ENCODE measurements at regions not wholly inside any gene's neighbourhood (a gene's known extent, or its start where the extent isn't known, plus 50 kb on each side); places are given as distances from the start of the nearest gene placed in this dataset.

GRCh38 chr1:10897981-10898728 lies 101.7 kb upstream of the CASZ1 start:
- DNase-seq (ENCODE audit: low spot score) = no peak

DNA sequence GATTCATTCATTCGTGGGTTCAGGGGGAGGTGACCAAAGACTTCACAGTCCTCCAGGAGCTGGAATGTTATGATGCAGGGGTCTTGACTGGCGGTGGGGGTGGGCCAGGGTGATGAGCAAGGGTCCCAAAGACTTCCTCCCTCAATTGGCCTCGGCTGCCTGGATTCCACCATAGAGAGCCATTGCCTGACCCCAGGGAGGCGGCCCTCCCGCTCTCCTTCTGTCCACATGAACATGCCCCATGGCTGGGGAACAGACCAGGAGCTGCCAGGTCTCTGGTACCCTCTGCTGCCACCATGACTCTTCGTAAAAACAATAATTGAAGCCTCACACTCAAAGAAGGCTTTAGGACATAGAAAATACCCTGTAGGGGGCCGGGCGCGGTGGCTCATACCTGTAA lies 102.5 kb upstream of the CASZ1 start:
- no peak for DNase-seq (ENCODE audit: low spot score)

- DNase-seq (ENCODE audit: low spot score) = no peak
These were observed 103.2 kb upstream of the CASZ1 start for GRCh38 chr1:10899490-10900250.

DNA sequence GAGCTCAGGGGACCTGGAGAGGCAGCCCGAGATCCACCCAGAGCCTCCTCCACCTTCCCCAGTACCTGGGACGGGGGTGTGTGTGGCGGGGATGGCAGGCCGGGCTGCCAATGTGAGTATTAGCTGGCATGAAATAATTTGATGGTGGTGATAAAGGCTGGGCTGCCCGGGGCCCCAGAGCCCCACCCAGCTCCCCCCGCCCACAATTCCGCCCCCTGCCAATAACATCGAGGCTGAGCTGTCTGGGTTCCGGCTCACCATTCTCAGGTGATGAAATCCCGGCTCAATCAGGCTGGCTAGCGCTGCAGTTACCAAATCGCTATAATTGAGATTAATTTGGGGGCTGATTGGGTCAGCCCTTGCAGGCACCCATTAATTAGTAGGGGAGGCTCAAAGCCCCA lies 103.8 kb upstream of the CASZ1 start:
- no peak for DNase-seq (ENCODE audit: low spot score)

DNA sequence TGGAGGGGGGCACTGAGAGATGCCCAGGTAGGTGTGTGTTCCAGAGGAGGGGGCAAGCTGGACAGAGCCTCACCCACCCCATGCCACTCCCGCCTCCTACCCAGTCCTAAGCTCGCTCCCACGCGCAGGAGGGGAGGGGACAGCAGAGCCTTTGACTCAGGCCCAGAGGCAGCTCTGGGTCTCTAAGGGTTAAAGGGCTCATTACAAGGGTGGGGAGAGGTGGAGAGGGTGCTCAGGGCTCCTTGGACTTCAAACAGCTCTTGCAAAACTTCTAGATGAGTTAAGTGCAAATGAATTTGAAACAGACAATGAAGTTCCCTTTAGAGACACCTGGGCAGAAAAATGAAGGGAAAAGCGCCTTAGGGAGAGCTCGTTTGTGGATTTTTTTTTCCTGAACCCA lies 104.2 kb upstream of the CASZ1 start:
- DNase-seq (ENCODE audit: low spot score) = no peak

GRCh38 chr1:10901091-10901890 lies 104.8 kb upstream of the CASZ1 start:
- no peak for DNase-seq (ENCODE audit: low spot score)

GRCh38 chr1:10901891-10902805 lies 105.7 kb upstream of the CASZ1 start:
- no peak for DNase-seq (ENCODE audit: low spot score)

GRCh38 chr1:10903421-10903820 lies 107.0 kb upstream of the CASZ1 start:
- DNase-seq (ENCODE audit: low spot score) = no peak

DNA sequence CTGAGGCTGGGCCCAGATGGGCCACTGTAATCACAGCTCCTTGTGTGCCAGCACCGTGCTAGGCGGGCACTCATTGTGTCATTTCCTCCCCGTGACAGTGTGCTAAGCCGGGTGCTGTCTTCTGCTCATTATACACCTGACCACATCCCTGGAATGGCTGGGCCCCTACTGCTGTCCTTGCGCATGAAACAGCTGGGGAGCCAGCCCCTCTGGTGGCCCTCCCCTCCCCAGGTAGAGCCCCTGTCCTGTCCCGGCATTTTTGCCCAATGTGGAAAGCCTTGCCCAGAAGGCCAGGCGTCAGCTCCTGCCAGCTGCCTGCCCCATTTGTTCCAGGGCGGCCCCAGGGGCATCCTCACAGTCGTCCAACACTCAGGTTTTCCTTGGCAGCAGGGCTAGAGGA lies 107.4 kb upstream of the CASZ1 start:
- no peak for DNase-seq (ENCODE audit: low spot score)

DNA sequence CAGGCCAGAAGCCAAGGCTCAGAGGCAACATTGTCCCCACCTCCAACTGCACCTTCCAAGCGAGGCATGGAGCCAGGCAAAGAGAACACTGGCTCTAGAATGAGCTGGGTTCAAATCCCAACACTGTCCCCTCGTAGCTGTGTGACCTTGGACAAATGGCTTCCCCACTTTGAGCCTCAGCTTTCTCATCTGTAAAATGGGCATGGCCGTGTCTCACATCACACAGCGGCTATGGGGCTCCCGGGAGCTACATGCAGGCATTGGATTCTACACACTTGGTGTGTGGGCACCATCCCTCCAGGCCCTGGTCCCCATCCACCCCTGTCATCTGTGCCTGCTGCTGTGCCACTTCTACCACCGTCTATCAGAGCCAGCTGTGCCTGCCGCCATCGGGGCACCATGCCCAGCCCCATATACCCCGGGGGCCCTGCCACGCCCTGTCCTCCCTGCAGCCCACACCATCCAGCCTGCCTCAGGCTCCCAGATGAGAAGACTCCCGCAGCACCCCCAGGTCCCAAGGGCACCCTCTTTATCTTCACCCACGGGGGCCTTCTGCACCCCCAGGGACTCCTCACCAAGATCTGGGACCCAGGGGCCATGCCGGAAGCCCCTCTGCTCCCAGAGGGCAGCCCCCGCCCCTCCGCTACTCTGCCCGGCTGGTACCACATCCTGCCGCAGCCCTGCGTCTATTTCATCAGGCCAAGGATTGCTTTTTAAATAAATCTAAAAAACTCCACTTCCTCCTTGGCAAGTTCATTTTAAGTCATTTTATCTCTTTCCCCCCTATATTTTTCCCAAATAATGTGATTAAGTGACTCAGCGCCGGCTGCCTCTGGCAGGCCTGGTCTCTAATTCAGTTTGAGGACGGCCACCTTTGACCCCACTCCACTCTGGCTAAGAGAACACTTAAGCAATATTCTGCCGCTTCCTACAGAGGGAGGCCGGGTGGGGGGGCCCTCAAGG lies 107.8 kb upstream of the TARDBP start:
- DNase-seq (ENCODE audit: low spot score) = no peak

DNA sequence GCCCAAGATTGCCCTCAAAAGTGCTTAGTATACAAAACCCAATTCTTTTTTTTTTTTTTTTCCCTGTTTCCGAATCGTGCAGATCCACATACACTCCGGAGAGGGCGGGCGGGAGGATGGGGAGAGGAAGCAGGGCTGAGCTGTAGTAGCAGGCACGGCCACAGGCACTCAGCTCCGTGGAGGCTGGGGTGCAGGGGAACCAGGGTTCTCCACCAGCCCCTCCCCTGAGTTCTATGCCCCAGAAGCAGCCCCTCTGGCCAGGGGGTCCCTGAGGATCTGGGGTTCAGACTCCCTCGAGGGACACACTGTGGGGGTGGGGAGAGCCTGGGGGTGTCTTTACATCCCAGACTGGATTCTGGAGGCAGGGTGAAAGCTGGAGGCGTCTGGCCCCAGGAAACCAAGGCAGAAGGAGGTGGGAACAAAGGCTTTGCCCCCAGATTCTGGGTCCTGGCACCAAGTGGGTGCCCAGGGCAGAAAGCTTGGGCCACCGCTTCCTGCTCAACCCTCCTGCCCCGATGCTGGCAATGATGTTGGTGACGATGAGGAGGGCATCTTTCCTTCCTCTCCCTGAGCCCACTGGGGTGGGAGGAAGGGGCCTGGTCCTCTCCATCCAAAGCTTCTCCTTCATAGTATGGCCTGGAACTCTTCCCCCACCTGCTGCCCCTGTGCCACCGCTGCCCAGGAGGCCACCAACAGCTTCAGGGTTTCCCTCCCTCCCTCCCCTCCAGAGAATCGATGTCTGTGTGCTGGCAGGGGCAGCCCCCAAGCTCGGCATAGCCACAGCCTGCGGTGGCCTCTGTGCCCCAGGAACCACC lies 106.4 kb upstream of the TARDBP start:
- no peak for DNase-seq (ENCODE audit: low spot score)

- no peak for DNase-seq (ENCODE audit: low spot score)
These were observed 105.5 kb upstream of the TARDBP start for GRCh38 chr1:10906866-10907519.

DNA sequence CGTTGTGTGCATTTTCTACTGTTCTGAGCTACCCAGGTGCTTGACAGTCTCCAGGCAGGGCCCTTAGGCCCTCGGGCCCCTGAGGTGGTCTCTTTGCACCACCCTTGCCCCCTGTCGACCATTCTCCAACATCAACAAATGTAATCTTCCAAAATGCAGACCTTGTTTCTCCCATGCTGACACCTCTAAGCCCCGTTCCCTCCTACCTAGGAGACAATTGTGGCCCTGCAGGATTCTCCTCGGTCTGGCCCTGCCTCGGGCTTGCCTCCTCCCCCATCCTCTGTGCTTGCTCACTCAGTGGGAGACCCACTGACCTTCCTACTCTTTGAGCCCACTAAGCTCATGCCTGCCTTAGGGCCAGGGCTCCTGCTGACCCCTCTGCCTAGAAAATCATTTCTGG lies 104.2 kb upstream of the TARDBP start:
- DNase-seq (ENCODE audit: low spot score) = no peak

GRCh38 chr1:10909697-10910680 lies 102.5 kb upstream of the TARDBP start:
- no peak for DNase-seq (ENCODE audit: low spot score)

DNA sequence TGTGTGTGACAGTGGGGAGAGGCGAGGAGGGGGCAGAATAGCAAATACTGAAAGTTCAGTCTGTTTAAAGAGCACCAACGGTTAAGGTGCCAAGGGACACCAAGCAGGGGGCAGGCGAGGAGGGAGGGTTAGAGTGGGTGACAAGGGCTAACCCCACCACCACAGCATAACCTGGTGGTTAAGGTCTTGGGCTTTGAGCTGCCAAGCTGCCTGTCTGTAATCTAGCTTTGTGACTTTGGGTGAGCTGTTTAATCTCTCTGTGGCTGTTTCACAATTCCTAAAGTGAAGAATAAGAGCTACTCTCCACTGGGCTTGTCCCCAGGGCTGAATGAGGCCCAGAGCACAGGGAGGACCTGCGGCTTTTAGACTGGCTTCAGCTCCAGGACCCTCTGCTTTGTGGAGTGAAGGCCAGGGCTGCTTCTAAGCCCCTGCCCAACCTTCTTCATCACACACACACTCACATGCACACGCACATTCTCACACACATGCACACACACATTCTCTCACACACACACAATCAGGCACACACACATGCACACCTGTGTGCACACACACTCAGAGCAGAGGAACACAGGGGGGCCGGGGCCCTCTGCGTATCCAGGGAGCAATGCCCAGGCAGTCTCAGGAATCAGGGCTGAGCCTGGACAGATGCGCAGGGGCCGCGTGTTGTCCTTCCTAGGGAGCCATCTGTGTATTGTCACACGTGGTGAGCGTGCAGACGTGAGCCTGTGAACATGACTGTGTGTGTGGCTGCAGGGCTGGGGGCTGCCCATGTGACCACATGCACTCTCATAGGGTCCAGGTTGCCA lies 101.6 kb upstream of the TARDBP start:
- no peak for DNase-seq (ENCODE audit: low spot score)

DNA sequence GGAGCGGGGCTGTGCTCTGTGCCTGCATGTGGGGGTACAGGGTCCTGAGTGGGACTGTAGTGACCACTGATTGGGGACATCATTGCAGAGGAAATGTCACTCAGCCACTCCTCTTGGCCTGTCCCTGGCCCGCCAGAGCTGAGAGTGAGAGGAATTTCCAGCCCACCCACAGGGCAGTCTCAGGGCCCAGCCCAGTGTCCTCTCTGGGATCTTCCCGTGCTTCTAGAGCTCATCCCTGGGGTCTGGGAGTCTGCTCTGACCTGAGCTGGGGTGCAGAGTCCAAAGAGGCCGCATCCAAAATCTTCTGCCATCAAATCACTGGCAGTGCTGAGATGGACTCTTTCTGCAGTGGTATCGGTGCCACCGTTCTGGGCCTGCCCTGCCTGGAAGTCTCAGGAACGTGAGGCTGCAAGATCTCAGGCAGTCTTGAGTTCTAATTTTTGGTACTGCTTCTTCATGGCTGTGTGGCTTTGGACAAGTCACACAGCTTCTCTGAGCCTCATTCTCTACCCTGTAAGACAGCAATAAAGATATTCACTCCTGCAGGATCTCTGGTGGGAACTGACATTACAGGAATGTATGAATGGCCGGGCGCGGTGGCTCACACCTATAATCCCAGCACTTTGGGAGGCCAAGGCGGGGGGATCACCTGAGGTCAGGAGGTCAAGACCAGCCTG lies 100.8 kb upstream of the TARDBP start:
- peak; percentile 41 for DNase-seq (ENCODE audit: low spot score)
